Fibroblast of skin of left quadriceps (primary cell): ENCODE measurements at regions not wholly inside any gene's neighbourhood (a gene's known extent, or its start where the extent isn't known, plus 50 kb on each side); places are given as distances from the start of the nearest gene placed in this dataset.
"Not testable (repeated sequence)": the region's sequence is repeated elsewhere in the genome, so short reads cannot be mapped to it uniquely, and the experiment has no call there.

Experiments
- DNase-seq, 2 experiments: peaks; one replicate each; pipeline ENCODE4 v3.0.0-alpha.2; 2013; ENCODE audit warnings: low read depth in 2 of 2

GRCh38 chr3:186454881-186455703 lies 89.1 kb downstream of the CRYGS start:
- no peak for DNase-seq

GRCh38 chr3:186453531-186453930 lies 90.6 kb downstream of the CRYGS start:
- DNase-seq, result no peak

- DNase-seq, result peak; percentile 21 to 28
These were observed 90.5 kb upstream of the DGKG start for GRCh38 chr3:186452517-186452916.

- DNase-seq, result no peak
These were observed 89.3 kb upstream of the DGKG start for GRCh38 chr3:186451371-186451770.

- no peak for DNase-seq
These were observed 82.9 kb upstream of the DGKG start for GRCh38 chr3:186444974-186445373.

- no peak for DNase-seq
These were observed 82.3 kb upstream of the DGKG start for GRCh38 chr3:186444288-186444687.

- DNase-seq, result not testable (repeated sequence)
These were observed 80.9 kb upstream of the DGKG start for GRCh38 chr3:186442979-186443378.

- no peak for DNase-seq
These were observed 80.1 kb upstream of the DGKG start for GRCh38 chr3:186442162-186442561.

GRCh38 chr3:186440891-186441290 lies 78.9 kb upstream of the DGKG start:
- DNase-seq, result no peak

GRCh38 chr3:186439725-186440124 lies 77.7 kb upstream of the DGKG start:
- no peak for DNase-seq

GRCh38 chr3:186435332-186435731 lies 73.3 kb upstream of the DGKG start:
- not testable (repeated sequence) for DNase-seq

GRCh38 chr3:186432944-186433732 lies 71.1 kb upstream of the DGKG start:
- no peak for DNase-seq

GRCh38 chr3:186432189-186432588 lies 70.2 kb upstream of the DGKG start:
- DNase-seq, result no peak

GRCh38 chr3:186427627-186428281 lies 65.7 kb upstream of the DGKG start:
- no peak for DNase-seq

GRCh38 chr3:186425788-186426730 lies 64.0 kb upstream of the DGKG start:
- peak; percentile 45 to 47 for DNase-seq

GRCh38 chr3:186421946-186422345 lies 59.9 kb upstream of the DGKG start:
- no peak for DNase-seq

GRCh38 chr3:186418671-186419145 lies 56.7 kb upstream of the DGKG start:
- DNase-seq, result peak; percentile 33 to 36

GRCh38 chr3:186417791-186418190 lies 55.8 kb upstream of the DGKG start:
- DNase-seq, result peak; percentile 83 to 84

- peak; percentile 80 to 82 for DNase-seq
These were observed 52.8 kb upstream of the DGKG start for GRCh38 chr3:186414735-186415419.

- DNase-seq, result no peak
These were observed 51.8 kb upstream of the DGKG start for GRCh38 chr3:186413615-186414415.
